Erythroblast (primary cell): ENCODE measurements at regions not wholly inside any gene's neighbourhood (a gene's known extent, or its start where the extent isn't known, plus 50 kb on each side); places are given as distances from the start of the nearest gene placed in this dataset.

Experiments used
- GATA1 ChIP-seq: IDR thresholded peaks from 2 replicates; pipeline ENCODE4 v1.6.1; 2011; ENCODE audit warnings: low read depth, mild to moderate bottlenecking, control low read depth, low read length, moderate library complexity
- POLR2A ChIP-seq: IDR thresholded peaks from 2 replicates; pipeline ENCODE4 v1.6.1; 2011; ENCODE audit warnings: mild to moderate bottlenecking, low read length

- TF ChIP-seq POLR2A: no peak
- no peak for TF ChIP-seq GATA1
Measured at GRCh38 chr11:11078344-11079086, 220.7 kb upstream of the ZBED5 start.
